ENCODE measurements at regions not wholly inside any gene's neighbourhood (a gene's known extent, or its start where the extent isn't known, plus 50 kb on each side); places are given as distances from the start of the nearest gene placed in this dataset.
"Not testable (repeated sequence)": the region's sequence is repeated elsewhere in the genome, so short reads cannot be mapped to it uniquely, and the experiment has no call there.

- Histone ChIP-seq H3K36me3 (ENCODE audit: insufficient read depth, low read length) (no peaks in the 10 kb centered on the region), H3K9me3 (ENCODE audit: insufficient read depth, low read depth, low read length) (peaks cover 12% of the 10 kb centered on the region), H3K4me3 (ENCODE audit: low read length) (no peak overlapping the region), H3K9ac (ENCODE audit: low read depth, low read length) (no peak overlapping the region), H3K27ac (ENCODE audit: low read depth, low read length) (no peak overlapping the region), H3K27me3 (ENCODE audit: insufficient read depth, low read length) (no peaks in the 10 kb centered on the region), H3K4me1 (ENCODE audit: insufficient read depth, low read length) (no peaks in the 10 kb centered on the region)
- WGBS: no CpG with 5 or more reads among the region's 1 CpG
Measured at GRCh38 chr1:90348934-90349333, 354.0 kb downstream of the ZNF326 start.

- not testable (repeated sequence) for H3K36me3 ChIP-seq (ENCODE audit: insufficient read depth, low read length); H3K4me3 ChIP-seq (ENCODE audit: low read length); H3K4me1 ChIP-seq (ENCODE audit: insufficient read depth, low read length); H3K27me3 ChIP-seq (ENCODE audit: insufficient read depth, low read length); H3K27ac ChIP-seq (ENCODE audit: low read depth, low read length); H3K9ac ChIP-seq (ENCODE audit: low read depth, low read length)
- peaks cover 12% of the 10 kb centered on the region for H3K9me3 ChIP-seq (ENCODE audit: insufficient read depth, low read depth, low read length)
- WGBS: 94% methylated on average over 2 of the region's 2 CpGs
Measured at GRCh38 chr1:90348459-90348858, 353.5 kb downstream of the ZNF326 start.

GRCh38 chr1:90347366-90347765 lies 352.5 kb downstream of the ZNF326 start:
- WGBS: 94% methylated on average over 1 of the region's 1 CpG
- H3K36me3 ChIP-seq (ENCODE audit: insufficient read depth, low read length): no peaks in the 10 kb centered on the region
- no peak overlapping the region for H3K9ac ChIP-seq (ENCODE audit: low read depth, low read length)
- H3K4me1 ChIP-seq (ENCODE audit: insufficient read depth, low read length): no peaks in the 10 kb centered on the region
- no peak overlapping the region for H3K4me3 ChIP-seq (ENCODE audit: low read length)
- H3K27me3 ChIP-seq (ENCODE audit: insufficient read depth, low read length): no peaks in the 10 kb centered on the region
- no peak overlapping the region for H3K27ac ChIP-seq (ENCODE audit: low read depth, low read length)
- H3K9me3 ChIP-seq (ENCODE audit: insufficient read depth, low read depth, low read length): peaks cover 12% of the 10 kb centered on the region

- WGBS: 86% methylated on average over 2 of the region's 2 CpGs
- no peaks in the 10 kb centered on the region for H3K4me1 ChIP-seq (ENCODE audit: insufficient read depth, low read length)
- no peaks in the 10 kb centered on the region for H3K27me3 ChIP-seq (ENCODE audit: insufficient read depth, low read length)
- no peak overlapping the region for H3K9ac ChIP-seq (ENCODE audit: low read depth, low read length)
- H3K36me3 ChIP-seq (ENCODE audit: insufficient read depth, low read length): no peaks in the 10 kb centered on the region
- no peak overlapping the region for H3K27ac ChIP-seq (ENCODE audit: low read depth, low read length)
- H3K9me3 ChIP-seq (ENCODE audit: insufficient read depth, low read depth, low read length): peaks cover 12% of the 10 kb centered on the region
- H3K4me3 ChIP-seq (ENCODE audit: low read length): no peak overlapping the region
Measured at GRCh38 chr1:90346757-90347156, 351.8 kb downstream of the ZNF326 start.

- H3K9ac ChIP-seq (ENCODE audit: low read depth, low read length): no peak overlapping the region
- no peak overlapping the region for H3K27ac ChIP-seq (ENCODE audit: low read depth, low read length)
- no peaks in the 10 kb centered on the region for H3K36me3 ChIP-seq (ENCODE audit: insufficient read depth, low read length)
- 81% methylated on average over 1 of the region's 1 CpG for WGBS
- H3K27me3 ChIP-seq (ENCODE audit: insufficient read depth, low read length): no peaks in the 10 kb centered on the region
- no peaks in the 10 kb centered on the region for H3K4me1 ChIP-seq (ENCODE audit: insufficient read depth, low read length)
- peaks cover 12% of the 10 kb centered on the region for H3K9me3 ChIP-seq (ENCODE audit: insufficient read depth, low read depth, low read length)
- H3K4me3 ChIP-seq (ENCODE audit: low read length): no peak overlapping the region
Measured at GRCh38 chr1:90346349-90346748, 351.4 kb downstream of the ZNF326 start.

- no peaks in the 10 kb centered on the region for H3K27me3 ChIP-seq (ENCODE audit: insufficient read depth, low read length)
- H3K36me3 ChIP-seq (ENCODE audit: insufficient read depth, low read length): no peaks in the 10 kb centered on the region
- H3K27ac ChIP-seq (ENCODE audit: low read depth, low read length): no peak overlapping the region
- peaks cover 12% of the 10 kb centered on the region for H3K9me3 ChIP-seq (ENCODE audit: insufficient read depth, low read depth, low read length)
- H3K4me1 ChIP-seq (ENCODE audit: insufficient read depth, low read length): no peaks in the 10 kb centered on the region
- WGBS: 100% methylated on average over 1 of the region's 1 CpG
- no peak overlapping the region for H3K9ac ChIP-seq (ENCODE audit: low read depth, low read length)
- H3K4me3 ChIP-seq (ENCODE audit: low read length): no peak overlapping the region
Measured at GRCh38 chr1:90344963-90345730, 350.2 kb downstream of the ZNF326 start.

GRCh38 chr1:90341516-90341915 lies 346.6 kb downstream of the ZNF326 start:
- Histone ChIP-seq H3K27ac (ENCODE audit: low read depth, low read length) (no peak overlapping the region), H3K27me3 (ENCODE audit: insufficient read depth, low read length) (no peaks in the 10 kb centered on the region), H3K4me3 (ENCODE audit: low read length) (no peak overlapping the region), H3K4me1 (ENCODE audit: insufficient read depth, low read length) (no peaks in the 10 kb centered on the region), H3K9me3 (ENCODE audit: insufficient read depth, low read depth, low read length) (no peaks in the 10 kb centered on the region), H3K9ac (ENCODE audit: low read depth, low read length) (no peak overlapping the region), H3K36me3 (ENCODE audit: insufficient read depth, low read length) (no peaks in the 10 kb centered on the region)
- WGBS: 100% methylated on average over 1 of the region's 1 CpG

GRCh38 chr1:90340606-90341005 lies 345.7 kb downstream of the ZNF326 start:
- Histone ChIP-seq H3K4me3 (ENCODE audit: low read length) (no peak overlapping the region), H3K27ac (ENCODE audit: low read depth, low read length) (no peak overlapping the region), H3K4me1 (ENCODE audit: insufficient read depth, low read length) (no peaks in the 10 kb centered on the region), H3K27me3 (ENCODE audit: insufficient read depth, low read length) (no peaks in the 10 kb centered on the region), H3K9ac (ENCODE audit: low read depth, low read length) (no peak overlapping the region), H3K36me3 (ENCODE audit: insufficient read depth, low read length) (no peaks in the 10 kb centered on the region), H3K9me3 (ENCODE audit: insufficient read depth, low read depth, low read length) (no peaks in the 10 kb centered on the region)
- WGBS: 89% methylated on average over 2 of the region's 2 CpGs

- Histone ChIP-seq H3K27me3 (ENCODE audit: insufficient read depth, low read length) (no peaks in the 10 kb centered on the region), H3K36me3 (ENCODE audit: insufficient read depth, low read length) (no peaks in the 10 kb centered on the region), H3K9me3 (ENCODE audit: insufficient read depth, low read depth, low read length) (no peaks in the 10 kb centered on the region), H3K4me3 (ENCODE audit: low read length) (no peak overlapping the region), H3K4me1 (ENCODE audit: insufficient read depth, low read length) (no peaks in the 10 kb centered on the region), H3K27ac (ENCODE audit: low read depth, low read length) (no peak overlapping the region), H3K9ac (ENCODE audit: low read depth, low read length) (no peak overlapping the region)
- WGBS: 95% methylated on average over 2 of the region's 2 CpGs
Measured at GRCh38 chr1:90339811-90340210, 344.9 kb downstream of the ZNF326 start.

- H3K27me3 ChIP-seq (ENCODE audit: insufficient read depth, low read length): no peaks in the 10 kb centered on the region
- H3K4me1 ChIP-seq (ENCODE audit: insufficient read depth, low read length): no peaks in the 10 kb centered on the region
- 84% methylated on average over 6 of the region's 8 CpGs for WGBS
- no peak overlapping the region for H3K27ac ChIP-seq (ENCODE audit: low read depth, low read length)
- H3K9me3 ChIP-seq (ENCODE audit: insufficient read depth, low read depth, low read length): no peaks in the 10 kb centered on the region
- no peak overlapping the region for H3K9ac ChIP-seq (ENCODE audit: low read depth, low read length)
- no peak overlapping the region for H3K4me3 ChIP-seq (ENCODE audit: low read length)
- H3K36me3 ChIP-seq (ENCODE audit: insufficient read depth, low read length): no peaks in the 10 kb centered on the region
Measured at GRCh38 chr1:90336552-90337324, 341.8 kb downstream of the ZNF326 start.

- Histone ChIP-seq H3K4me1 (ENCODE audit: insufficient read depth, low read length) (no peaks in the 10 kb centered on the region), H3K4me3 (ENCODE audit: low read length) (no peak overlapping the region), H3K9ac (ENCODE audit: low read depth, low read length) (no peak overlapping the region), H3K36me3 (ENCODE audit: insufficient read depth, low read length) (no peaks in the 10 kb centered on the region), H3K9me3 (ENCODE audit: insufficient read depth, low read depth, low read length) (no peaks in the 10 kb centered on the region), H3K27me3 (ENCODE audit: insufficient read depth, low read length) (no peaks in the 10 kb centered on the region), H3K27ac (ENCODE audit: low read depth, low read length) (no peak overlapping the region)
- 91% methylated on average over 2 of the region's 3 CpGs for WGBS
Measured at GRCh38 chr1:90335558-90335957, 340.6 kb downstream of the ZNF326 start.

All from HUES64 (cell line).